ENCODE measurements at regions not wholly inside any gene's neighbourhood (a gene's known extent, or its start where the extent isn't known, plus 50 kb on each side); places are given as distances from the start of the nearest gene placed in this dataset.

GRCh38 chr4:164293743-164294142 lies 460.2 kb upstream of the SMIM31 start:
- TF ChIP-seq POLR2A (IDR thresholded peaks at IDR 0.05) (no peak), POLR2AphosphoS5 (IDR thresholded peaks at IDR 0.05) (no peak)
- TF ChIP-seq, protein P1, sequence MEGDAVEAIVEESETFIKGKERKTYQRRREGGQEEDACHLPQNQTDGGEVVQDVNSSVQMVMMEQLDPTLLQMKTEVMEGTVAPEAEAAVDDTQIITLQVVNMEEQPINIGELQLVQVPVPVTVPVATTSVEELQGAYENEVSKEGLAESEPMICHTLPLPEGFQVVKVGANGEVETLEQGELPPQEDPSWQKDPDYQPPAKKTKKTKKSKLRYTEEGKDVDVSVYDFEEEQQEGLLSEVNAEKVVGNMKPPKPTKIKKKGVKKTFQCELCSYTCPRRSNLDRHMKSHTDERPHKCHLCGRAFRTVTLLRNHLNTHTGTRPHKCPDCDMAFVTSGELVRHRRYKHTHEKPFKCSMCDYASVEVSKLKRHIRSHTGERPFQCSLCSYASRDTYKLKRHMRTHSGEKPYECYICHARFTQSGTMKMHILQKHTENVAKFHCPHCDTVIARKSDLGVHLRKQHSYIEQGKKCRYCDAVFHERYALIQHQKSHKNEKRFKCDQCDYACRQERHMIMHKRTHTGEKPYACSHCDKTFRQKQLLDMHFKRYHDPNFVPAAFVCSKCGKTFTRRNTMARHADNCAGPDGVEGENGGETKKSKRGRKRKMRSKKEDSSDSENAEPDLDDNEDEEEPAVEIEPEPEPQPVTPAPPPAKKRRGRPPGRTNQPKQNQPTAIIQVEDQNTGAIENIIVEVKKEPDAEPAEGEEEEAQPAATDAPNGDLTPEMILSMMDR (IDR thresholded peaks at IDR 0.05), result no peak

Data from breast epithelium (tissue), 3 donors.